Colonic mucosa (tissue), 4 donors: ENCODE measurements at regions not wholly inside any gene's neighbourhood (a gene's known extent, or its start where the extent isn't known, plus 50 kb on each side); places are given as distances from the start of the nearest gene placed in this dataset.

Experiments used
- DNase-seq: peaks from one replicate; pipeline ENCODE4 v3.0.0-alpha.2; 2020
- H3K27ac ChIP-seq: fragments of 200-600 bp; one replicate; pipeline ENCODE4 v1.8.0; 2021
- H3K27me3 ChIP-seq: fragments of 200-600 bp; one replicate; pipeline ENCODE4 v1.8.0; 2021
- H3K36me3 ChIP-seq: fragments of 200-600 bp; one replicate; pipeline ENCODE4 v1.8.0; 2021
- H3K4me1 ChIP-seq: fragments of 200-600 bp; one replicate; pipeline ENCODE4 v1.8.0; 2021; ENCODE audit warnings: mild to moderate bottlenecking
- H3K4me3 ChIP-seq: fragments of 200-600 bp; one replicate; pipeline ENCODE4 v1.8.0; 2021
- H3K9ac ChIP-seq, 2 donors: one replicate each; pipeline ENCODE4 v1.7.0; 2013; ENCODE audit warnings: control low read depth in 2 of 2, low read depth in 2 of 2, low read length in 2 of 2
- H3K9me3 ChIP-seq: fragments of 200-600 bp; one replicate; pipeline ENCODE4 v1.8.0; 2021
- intact Hi-C: fragments of 100-400 bp; cut with DNase I; formaldehyde crosslinking; loops from one replicate; pipeline ENCODE4 v1.14.1; 2022
- TF ChIP-seq, protein P1 (sequence below): fragments of 200-600 bp; IDR thresholded peaks from one replicate; pipeline ENCODE4 v1.8.0; 2022; ENCODE audit warnings: antibody characterized with exemption, mild to moderate bottlenecking
- donor health status: healthy.
- donor health status: DM: no; HTN: no; CAD: no.
- donor health status: DM: no; HTN: no; CAD: no.

DNA sequence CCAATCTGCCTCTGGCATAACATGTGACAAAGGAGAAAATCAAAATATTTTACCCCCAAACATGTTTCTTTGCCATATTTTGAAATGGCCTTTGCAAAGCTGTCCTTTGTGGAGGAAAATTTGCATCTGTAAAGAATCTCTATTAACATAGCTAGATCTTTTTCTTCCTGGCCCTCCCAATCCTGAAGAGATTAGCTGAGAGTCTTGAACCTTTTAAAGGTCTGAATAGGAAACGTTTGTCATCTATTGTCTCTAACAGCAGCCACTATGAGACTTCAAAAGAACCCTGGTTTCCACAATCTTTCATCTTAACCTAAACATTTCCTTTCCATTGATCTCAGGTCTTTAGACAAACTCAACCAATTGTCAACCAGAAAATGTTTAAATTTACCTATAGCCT is 520.9 kb upstream of the TGFBR2 start:
- Histone ChIP-seq H3K27me3 (no peaks in the 10 kb centered on the region), H3K36me3 (no peaks in the 10 kb centered on the region)
- intact Hi-C loops = no loop called here

DNA sequence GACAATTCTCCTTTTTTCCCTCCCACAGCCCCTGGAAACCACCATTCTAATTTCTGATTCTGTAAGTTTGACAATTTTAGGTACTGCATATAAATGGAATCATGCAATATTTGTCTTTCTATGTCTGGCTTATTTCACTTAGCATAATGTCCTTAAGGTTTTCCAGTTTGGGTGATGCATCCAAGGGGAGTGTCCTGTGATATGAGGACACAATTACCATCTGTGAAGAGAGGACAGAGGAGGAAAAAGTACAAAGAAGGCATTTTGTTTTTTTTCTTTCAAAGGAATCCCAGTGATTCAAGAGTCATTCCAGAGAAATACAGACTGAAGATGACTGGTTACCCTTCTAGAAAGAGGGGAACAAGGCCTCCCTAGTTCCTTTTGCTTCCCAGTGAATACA is 514.7 kb upstream of the TGFBR2 start:
- H3K27ac ChIP-seq = no peak overlapping the region
- TF ChIP-seq, protein P1, sequence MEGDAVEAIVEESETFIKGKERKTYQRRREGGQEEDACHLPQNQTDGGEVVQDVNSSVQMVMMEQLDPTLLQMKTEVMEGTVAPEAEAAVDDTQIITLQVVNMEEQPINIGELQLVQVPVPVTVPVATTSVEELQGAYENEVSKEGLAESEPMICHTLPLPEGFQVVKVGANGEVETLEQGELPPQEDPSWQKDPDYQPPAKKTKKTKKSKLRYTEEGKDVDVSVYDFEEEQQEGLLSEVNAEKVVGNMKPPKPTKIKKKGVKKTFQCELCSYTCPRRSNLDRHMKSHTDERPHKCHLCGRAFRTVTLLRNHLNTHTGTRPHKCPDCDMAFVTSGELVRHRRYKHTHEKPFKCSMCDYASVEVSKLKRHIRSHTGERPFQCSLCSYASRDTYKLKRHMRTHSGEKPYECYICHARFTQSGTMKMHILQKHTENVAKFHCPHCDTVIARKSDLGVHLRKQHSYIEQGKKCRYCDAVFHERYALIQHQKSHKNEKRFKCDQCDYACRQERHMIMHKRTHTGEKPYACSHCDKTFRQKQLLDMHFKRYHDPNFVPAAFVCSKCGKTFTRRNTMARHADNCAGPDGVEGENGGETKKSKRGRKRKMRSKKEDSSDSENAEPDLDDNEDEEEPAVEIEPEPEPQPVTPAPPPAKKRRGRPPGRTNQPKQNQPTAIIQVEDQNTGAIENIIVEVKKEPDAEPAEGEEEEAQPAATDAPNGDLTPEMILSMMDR = no peak
- H3K4me1 ChIP-seq = no peaks in the 10 kb centered on the region
- H3K27me3 ChIP-seq = no peaks in the 10 kb centered on the region
- no peak overlapping the region for H3K4me3 ChIP-seq
- H3K9ac ChIP-seq = no peak overlapping the region
- H3K9me3 ChIP-seq = no peaks in the 10 kb centered on the region
- DNase-seq = no peak
- H3K36me3 ChIP-seq = no peaks in the 10 kb centered on the region
- intact Hi-C loops = no loop called here

More for the DNA sequence above, 520.9 kb upstream of the TGFBR2 start:
- no peak for DNase-seq
- H3K4me3 ChIP-seq = no peak overlapping the region
- H3K9me3 ChIP-seq = no peaks in the 10 kb centered on the region
- peaks cover 6% of the 10 kb centered on the region for H3K4me1 ChIP-seq
- no peak overlapping the region for H3K27ac ChIP-seq
- no peak overlapping the region for H3K9ac ChIP-seq
- TF ChIP-seq, protein P1 = no peak

DNA sequence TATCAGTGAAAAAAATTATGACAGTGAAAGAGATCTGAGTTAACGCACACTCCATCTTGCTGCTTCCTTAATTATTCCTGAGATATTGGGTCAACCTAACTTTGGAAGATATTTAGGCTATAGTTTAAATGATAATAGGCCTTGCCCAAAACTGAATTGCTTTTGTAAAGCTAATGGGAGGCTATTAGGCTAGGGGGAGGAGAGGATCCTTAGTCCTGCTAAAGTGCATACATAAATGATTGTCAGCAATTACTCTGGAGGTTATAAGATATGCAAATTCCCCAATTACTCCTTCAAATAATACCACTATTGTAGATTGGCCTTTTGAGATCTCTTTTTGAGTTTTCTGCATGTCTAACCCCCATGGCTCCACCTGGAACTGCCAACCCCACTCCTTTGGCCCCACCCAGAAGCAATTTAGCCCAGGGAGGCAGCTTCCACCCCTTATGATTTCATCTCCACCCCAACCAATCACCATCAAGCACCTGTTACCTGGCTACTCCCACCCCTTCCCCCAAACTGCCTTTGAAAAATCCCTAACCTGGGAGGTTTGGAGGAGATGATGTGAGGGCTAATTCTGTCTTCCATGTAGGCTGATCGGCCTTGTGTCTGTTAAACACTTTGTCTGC is 509.3 kb upstream of the TGFBR2 start:
- no peaks in the 10 kb centered on the region for H3K9me3 ChIP-seq
- no peaks in the 10 kb centered on the region for H3K27me3 ChIP-seq
- intact Hi-C loops = no loop called here
- H3K9ac ChIP-seq = no peak overlapping the region
- no peaks in the 10 kb centered on the region for H3K4me1 ChIP-seq
- DNase-seq = no peak
- TF ChIP-seq, protein P1 = no peak
- no peak overlapping the region for H3K4me3 ChIP-seq
- no peaks in the 10 kb centered on the region for H3K36me3 ChIP-seq
- H3K27ac ChIP-seq = no peak overlapping the region

DNA sequence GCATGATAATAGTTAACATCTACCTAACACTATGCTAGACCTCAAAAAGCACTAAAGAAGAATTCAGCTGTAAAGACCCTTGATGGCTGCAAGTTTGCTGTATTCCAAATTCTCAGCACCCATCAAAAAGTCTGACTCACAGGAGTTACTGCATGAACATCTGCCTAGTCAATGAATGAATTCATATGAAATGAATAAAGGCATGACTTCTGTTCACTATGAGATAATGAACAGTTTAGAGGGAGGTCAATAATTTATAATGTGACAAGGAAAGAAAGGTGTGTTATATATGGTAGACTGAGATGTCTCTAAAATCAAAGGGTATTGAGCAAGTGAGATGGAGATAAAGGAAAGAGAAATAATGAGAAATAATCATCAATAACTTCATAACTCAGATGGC is 508.2 kb upstream of the TGFBR2 start:
- DNase-seq = no peak
- Histone ChIP-seq H3K36me3 (no peaks in the 10 kb centered on the region), H3K27me3 (no peaks in the 10 kb centered on the region), H3K4me3 (no peak overlapping the region), H3K9me3 (no peaks in the 10 kb centered on the region), H3K4me1 (no peaks in the 10 kb centered on the region), H3K27ac (no peak overlapping the region), H3K9ac (no peak overlapping the region)
- TF ChIP-seq, protein P1 = no peak
- intact Hi-C loops = no loop called here

DNA sequence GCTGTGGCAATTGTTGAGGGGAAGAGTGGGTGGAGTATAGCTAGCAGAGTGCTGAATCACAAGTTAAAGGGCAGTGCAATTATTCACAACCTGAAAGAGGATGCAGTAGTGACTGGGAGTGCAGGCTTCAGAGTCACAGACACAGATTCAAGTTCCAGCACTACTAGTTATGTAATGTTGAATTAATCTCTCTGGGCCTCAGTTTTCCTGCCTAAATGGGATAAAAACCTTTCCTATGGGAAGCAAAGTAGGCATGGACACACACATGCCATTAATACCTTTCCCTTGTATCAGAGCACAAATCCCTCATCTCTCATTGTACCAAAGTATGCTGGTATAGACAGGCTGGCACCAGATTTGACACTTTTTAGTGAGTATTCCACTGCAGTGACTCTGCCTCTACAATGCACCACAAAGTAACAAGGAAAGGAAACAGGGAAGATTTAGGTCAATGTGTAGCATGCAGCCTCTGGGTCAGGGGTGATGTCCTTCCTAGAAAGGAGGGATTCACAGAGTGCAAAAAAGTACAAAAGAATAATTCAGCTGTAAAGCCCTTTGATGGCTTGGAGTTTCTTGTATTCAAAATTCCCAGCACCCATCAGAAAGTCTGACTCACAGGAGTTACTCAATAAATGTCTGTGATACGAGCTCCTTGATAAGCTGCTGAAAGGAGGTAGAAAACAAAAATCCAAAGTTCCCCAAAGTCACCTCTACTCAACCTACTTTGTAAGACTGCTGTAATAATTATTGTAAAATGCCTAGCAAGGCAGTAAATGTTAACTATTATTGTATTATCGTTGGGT is 507.5 kb upstream of the TGFBR2 start:
- H3K4me3 ChIP-seq = no peak overlapping the region
- H3K27ac ChIP-seq = no peak overlapping the region
- no peaks in the 10 kb centered on the region for H3K36me3 ChIP-seq
- H3K27me3 ChIP-seq = no peaks in the 10 kb centered on the region
- intact Hi-C loops = no loop called here
- H3K4me1 ChIP-seq = no peaks in the 10 kb centered on the region
- no peak for DNase-seq
- H3K9me3 ChIP-seq = no peaks in the 10 kb centered on the region
- no peak overlapping the region for H3K9ac ChIP-seq
- TF ChIP-seq, protein P1 = no peak
